ENCODE measurements at regions not wholly inside any gene's neighbourhood (a gene's known extent, or its start where the extent isn't known, plus 50 kb on each side); places are given as distances from the start of the nearest gene placed in this dataset.
A peak's percentile ranks its signal among the peaks of the same experiment; 100 is the strongest.
"Not testable (repeated sequence)": the region's sequence is repeated elsewhere in the genome, so short reads cannot be mapped to it uniquely, and the experiment has no call there.

GRCh38 chr7:149682038-149682437 lies 91.3 kb downstream of the ZNF467 start:
- no peak for DNase-seq

DNA sequence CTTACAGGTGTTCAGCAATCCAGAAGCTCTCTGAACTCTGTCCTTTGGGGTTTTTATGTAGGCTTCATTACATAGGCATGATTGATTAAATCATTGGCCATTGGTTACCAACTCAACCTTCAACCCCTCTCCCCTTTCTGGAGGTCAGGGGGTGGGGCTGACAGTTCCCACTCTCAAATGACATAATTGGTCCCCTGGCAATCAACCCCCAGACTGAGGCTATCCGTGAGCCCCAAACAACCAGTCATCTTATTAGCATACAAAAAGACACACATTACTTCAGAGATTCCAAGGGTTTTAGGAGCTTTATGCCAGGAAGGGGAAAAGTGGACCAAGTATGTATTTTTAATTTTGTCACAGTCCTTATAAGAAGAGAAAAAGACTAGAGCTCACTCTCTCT lies 92.1 kb downstream of the ZNF467 start:
- DNase-seq = no peak

DNA sequence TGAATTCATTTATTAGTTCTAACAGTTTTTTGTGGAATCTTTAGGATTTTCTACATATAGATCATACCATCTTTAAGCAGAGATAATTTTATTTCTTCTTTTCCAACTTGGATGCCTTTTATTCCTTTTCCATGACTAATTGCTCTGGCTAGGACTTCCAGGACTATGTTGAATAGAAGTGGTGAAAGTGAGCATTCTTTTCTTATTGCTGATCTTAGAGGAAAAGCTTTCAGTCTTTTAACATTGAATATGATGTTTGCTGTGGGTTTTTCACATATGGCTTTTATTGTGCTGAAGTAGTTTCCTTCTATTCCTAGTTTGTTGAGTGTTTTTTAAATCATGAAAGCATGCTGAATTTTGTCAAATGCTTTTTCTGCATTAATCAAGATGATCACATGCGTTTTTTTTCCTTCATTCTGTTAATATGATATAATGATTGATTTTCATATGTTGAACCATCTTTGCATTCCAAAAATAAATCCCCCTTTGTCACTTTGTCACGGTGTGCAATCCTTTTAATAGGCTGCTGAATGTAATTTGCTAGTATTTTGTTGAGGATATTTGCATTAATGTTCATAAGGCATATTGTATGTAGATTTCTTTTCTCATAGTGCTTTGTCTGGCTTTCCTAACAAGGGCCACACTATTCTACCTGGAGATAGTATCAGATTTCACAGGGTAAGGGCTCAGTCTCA lies 92.9 kb downstream of the ZNF467 start:
- no peak for DNase-seq

DNA sequence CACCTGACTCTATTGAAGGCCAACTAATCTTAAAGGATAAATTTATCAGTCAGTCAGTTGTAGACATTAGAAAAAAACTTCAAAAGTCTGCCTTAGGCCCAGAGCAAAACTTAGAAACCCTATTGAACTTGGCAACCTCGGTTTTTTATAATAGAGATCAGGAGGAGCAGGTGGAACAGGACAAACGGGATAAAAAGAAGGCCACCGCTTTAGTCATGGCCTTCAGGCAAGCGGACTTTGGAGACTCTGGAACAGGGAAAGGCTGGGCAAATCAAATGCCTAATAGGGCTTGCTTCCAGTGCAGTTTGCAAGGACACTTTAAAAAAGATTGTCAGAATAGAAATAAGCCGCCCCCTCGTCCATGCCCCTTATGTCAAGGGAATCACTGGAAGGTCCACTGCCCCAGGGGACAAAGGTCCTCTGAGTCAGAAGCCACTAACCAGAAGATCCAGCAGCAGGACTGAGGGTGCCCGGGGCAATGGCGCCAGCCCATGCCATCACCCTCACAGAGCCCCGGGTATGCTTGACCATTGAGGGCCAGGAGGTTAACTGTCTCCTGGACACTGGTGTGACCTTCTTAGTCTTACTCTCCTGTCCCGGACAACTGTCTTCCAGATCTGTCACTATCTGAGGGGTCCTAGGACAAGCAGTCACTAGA lies 98.5 kb downstream of the ZNF467 start:
- not testable (repeated sequence) for DNase-seq

DNA sequence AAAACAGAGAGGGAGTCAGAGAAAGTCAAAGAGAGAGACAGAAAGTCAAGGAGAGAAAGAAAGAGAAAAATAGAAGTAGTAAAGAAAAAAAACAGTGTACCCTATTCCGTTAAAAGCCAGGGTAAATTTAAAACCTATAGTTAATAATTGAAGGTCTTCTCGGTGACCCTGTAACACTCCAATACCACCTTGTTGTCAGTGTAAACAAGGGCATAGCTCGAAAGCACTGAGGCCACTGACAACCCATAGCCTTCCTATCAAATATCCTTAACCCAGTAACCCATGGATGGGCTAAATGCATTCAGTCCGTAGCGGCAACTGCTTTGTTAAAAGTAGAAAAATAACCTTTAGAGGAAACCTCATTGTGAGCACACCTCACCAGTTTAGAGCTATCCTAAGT lies 100.4 kb downstream of the ZNF467 start:
- DNase-seq = no peak

- no peak for DNase-seq
These were observed 103.1 kb downstream of the ZNF467 start for GRCh38 chr7:149670288-149670687.

- DNase-seq = no peak
These were observed 104.1 kb downstream of the ZNF467 start for GRCh38 chr7:149669121-149669818.

DNA sequence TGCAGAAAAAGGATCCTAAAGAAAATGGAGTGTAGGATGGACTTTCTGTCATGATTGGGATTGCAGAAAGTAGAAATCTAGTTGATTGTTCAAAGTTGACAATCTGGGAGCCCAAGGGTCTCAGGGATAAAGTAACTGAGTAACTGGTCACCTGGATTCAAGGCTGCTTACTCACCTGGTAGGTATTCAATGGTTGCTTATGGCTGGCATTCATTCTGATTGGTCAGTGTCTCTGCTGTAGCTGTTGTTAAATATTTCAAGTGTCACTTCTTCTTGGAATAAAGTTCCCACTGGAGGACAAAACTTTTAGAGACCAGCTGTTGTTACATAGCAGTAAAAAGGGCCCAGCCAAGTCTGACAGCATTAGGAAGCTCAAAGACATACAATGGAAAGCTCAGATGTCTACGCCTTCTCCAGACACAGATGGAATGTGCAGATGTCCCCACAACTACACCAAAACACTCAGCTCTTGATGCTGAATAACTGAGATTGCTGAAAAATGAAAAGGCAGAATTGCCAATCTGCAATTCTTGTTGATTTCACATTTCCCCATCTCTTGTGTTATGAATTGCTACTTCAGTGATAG lies 106.9 kb downstream of the ZNF467 start:
- DNase-seq = no peak

- DNase-seq = not testable (repeated sequence)
These were observed 107.8 kb downstream of the ZNF467 start for GRCh38 chr7:149665618-149666017.

- no peak for DNase-seq
These were observed 108.7 kb downstream of the ZNF467 start for GRCh38 chr7:149664666-149665065.

DNA sequence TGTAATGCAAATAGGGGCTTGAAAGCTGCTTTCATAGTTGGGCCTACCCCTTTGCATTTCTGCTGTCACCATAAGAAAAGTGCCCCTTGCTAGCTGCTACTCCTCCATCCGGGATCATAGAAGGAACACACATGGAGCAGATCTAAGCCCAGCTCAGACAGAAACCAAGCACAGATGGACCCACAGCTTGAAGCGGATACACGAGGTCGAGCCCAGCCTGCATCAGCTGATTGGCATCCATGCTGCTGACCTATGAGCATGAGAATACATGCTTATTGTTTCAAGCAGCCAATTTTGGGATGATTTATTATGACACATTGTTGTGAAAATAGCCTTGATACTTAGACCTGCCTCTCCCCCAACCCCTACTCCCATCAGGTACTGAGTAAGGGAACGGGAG lies 109.2 kb downstream of the ZNF467 start:
- DNase-seq = no peak

DNA sequence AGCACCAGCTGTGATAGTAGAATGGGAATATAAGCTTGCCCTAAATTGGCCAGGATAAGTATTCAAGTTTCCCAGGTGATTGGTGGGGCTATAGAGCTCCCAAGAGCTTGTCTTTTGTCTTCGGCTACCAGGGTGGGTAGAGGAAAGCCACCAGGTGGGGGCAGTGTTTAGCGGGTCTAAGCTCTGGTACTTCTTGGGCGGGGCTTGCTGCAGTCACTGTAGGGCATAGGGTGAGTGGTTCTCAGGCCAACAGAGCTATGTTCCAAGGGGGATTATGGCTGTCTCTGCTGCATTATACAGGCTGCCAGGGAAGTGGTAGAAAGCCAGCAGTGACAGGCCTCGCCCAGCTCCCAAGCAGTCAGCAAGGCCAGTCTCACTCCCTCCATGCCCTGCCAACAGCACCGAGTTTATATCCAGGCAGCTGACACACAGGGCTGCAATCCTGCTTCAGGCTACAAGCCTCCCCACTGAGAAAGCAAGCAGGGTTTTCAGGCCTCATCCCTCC lies 110.7 kb downstream of the ZNF467 start:
- peak; percentile 38 for DNase-seq

- DNase-seq = no peak
These were observed 117.6 kb downstream of the ZNF467 start for GRCh38 chr7:149655784-149656183.

DNA sequence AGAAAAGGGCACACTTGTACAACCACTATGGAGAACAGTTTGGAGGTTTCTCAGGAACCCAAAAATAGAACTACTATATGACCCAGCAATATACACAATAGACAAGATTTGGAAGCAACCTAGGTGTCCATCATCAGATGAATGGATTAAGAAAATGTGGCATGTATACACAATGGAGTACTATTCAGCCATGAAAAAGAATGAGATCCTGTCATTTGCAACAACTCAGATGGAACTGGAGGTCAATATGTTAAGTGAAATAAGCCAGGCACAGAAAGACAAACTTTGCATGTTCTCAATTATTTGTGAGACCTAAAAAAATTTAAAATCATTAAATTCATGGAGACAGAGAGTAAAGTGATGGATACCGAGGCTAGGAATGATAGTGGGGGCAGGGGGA lies 118.8 kb downstream of the ZNF467 start:
- no peak for DNase-seq

- not testable (repeated sequence) for DNase-seq
These were observed 123.2 kb downstream of the ZNF467 start for GRCh38 chr7:149650190-149650589.

DNA sequence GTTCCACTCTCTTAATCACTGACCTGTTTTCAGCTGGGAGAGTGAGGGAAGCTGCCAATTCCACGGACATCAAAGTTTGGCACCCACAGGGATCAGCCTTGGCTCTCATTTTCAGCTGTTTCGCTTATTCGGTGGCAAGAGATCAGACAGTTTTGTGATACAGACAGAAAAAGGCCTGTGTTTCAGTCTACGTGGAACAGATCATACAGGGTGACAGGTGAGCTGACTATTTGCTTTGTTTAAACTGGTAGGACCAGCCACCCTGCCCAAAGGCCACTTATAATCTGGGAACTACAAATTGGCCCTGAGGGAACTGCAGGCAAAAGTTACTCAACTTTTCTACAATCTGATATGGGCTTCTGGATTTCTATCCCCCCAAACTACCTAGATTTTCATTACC lies 128.6 kb downstream of the ZNF467 start:
- no peak for DNase-seq

DNA sequence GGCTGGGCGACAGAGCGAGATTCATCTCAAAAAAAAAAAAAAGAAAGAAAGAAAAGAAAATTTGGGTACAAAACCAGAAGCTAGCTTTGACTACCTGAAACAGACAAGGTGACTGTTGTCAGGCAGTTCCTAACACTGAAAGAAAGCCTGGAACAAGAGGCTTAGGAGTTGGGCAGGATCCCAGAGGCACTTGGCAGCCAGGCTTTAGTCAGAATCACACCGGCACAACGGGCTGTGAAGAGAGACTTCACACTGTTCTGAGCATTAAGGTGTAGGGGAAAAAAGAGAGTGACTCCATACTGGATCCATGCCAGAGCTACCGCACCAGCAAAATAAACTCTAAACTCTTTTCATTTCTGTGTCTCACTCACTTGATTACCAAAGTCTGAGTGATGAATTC lies 130.8 kb downstream of the ZNF467 start:
- DNase-seq = no peak

DNA sequence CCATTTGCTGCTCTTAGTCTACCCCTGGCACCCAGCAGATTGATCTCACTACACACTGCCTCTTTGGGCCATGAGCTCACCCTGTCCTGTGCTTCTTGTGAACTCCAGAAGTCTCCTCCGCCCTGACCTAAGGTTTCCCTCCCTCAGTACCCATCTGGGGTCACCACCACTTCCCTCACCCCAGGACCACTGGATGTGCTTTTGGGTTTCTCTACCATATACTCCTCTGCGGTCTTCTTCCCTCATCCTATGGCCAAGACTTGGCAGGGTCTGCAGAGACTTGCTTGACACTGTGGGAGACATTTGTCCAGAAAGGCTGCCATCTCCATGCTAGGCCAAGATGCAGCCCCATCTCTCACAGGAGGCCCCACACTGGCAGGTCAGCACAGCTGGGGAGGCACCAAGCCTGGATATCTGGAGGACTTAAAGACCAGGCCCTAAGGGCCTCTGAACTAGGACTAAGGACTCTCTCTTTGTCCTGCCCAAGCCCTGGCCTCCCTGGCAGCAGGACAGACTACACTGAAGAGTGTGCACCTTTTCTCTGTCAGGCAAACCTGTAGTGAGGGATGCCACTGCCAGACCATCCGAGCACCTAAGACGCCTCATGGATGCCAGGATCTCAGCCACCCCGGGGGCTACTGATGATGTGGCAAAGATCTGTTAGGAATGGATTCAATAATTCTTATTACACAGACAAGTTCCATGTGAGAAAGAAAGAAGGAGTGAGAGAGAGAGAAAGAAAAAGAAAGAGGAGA lies 134.6 kb downstream of the ZNF467 start:
- DNase-seq = no peak

GRCh38 chr7:149637911-149638565 lies 135.3 kb downstream of the ZNF467 start:
- DNase-seq = no peak

- DNase-seq = no peak
These were observed 137.6 kb downstream of the ZNF467 start for GRCh38 chr7:149635561-149636329.

All from activated effector memory CD4-positive, alpha-beta T cell treated with Interleukin-2 at 50 U/mL for 16 hours (primary cell).